ENCODE measurements at regions not wholly inside any gene's neighbourhood (a gene's known extent, or its start where the extent isn't known, plus 50 kb on each side); places are given as distances from the start of the nearest gene placed in this dataset.

- H3K27me3 Mint-ChIP-seq (ENCODE audit: insufficient read depth, low read depth, poor library complexity), result no peaks in the 10 kb centered on the region
- ATAC-seq (no peak), DNase-seq (ENCODE audit: low spot score) (no peak)
- peaks cover 4% of the 10 kb centered on the region; the same call in 1 of the 3 replicates for H3K9me3 Mint-ChIP-seq
- H2AFZ ChIP-seq, result no peak overlapping the region
- H3K27ac ChIP-seq (ENCODE audit: low read depth), result no peak overlapping the region
- H3K9me2 ChIP-seq (ENCODE audit: insufficient read depth), result no peaks in the 10 kb centered on the region
- no peaks in the 10 kb centered on the region for H3K79me2 ChIP-seq (replicated peaks; ENCODE audit: insufficient read depth)
- H3K4me3 ChIP-seq, result no peak overlapping the region
- no peak overlapping the region for H3K27ac Mint-ChIP-seq
- no peak overlapping the region for H3K4me3 Mint-ChIP-seq
- TF ChIP-seq EZH2 (IDR thresholded peaks at IDR 0.05; ENCODE audit: low read depth, unreplicated experiment) (no peak), EZH2phosphoT487 (IDR thresholded peaks at IDR 0.05; ENCODE audit: unreplicated experiment) (no peak), ZNF114 (CRISPR knock-in tag; IDR thresholded peaks at IDR 0.05) (no peak), CREB1 (CRISPR knock-in tag; IDR thresholded peaks at IDR 0.05; ENCODE audit: low read depth) (no peak), POLR2AphosphoS5 (IDR thresholded peaks at IDR 0.05; ENCODE audit: low read depth) (no peak), ZNF462 (CRISPR knock-in tag; IDR thresholded peaks at IDR 0.05) (no peak), REST (IDR thresholded peaks at IDR 0.05; ENCODE audit: unreplicated experiment) (no peak), STAT1 (IDR thresholded peaks at IDR 0.05; ENCODE audit: unreplicated experiment) (no peak), JUNB (IDR thresholded peaks at IDR 0.05; ENCODE audit: unreplicated experiment) (no peak), ZNF331 (CRISPR knock-in tag; IDR thresholded peaks at IDR 0.05; ENCODE audit: low read depth) (no peak), NANOG (IDR thresholded peaks at IDR 0.05; ENCODE audit: borderline replicate concordance) (no peak)
- TF ChIP-seq, protein P1, sequence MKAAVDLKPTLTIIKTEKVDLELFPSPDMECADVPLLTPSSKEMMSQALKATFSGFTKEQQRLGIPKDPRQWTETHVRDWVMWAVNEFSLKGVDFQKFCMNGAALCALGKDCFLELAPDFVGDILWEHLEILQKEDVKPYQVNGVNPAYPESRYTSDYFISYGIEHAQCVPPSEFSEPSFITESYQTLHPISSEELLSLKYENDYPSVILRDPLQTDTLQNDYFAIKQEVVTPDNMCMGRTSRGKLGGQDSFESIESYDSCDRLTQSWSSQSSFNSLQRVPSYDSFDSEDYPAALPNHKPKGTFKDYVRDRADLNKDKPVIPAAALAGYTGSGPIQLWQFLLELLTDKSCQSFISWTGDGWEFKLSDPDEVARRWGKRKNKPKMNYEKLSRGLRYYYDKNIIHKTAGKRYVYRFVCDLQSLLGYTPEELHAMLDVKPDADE (IDR thresholded peaks at IDR 0.05), result no peak
- TF ChIP-seq, protein P2, sequence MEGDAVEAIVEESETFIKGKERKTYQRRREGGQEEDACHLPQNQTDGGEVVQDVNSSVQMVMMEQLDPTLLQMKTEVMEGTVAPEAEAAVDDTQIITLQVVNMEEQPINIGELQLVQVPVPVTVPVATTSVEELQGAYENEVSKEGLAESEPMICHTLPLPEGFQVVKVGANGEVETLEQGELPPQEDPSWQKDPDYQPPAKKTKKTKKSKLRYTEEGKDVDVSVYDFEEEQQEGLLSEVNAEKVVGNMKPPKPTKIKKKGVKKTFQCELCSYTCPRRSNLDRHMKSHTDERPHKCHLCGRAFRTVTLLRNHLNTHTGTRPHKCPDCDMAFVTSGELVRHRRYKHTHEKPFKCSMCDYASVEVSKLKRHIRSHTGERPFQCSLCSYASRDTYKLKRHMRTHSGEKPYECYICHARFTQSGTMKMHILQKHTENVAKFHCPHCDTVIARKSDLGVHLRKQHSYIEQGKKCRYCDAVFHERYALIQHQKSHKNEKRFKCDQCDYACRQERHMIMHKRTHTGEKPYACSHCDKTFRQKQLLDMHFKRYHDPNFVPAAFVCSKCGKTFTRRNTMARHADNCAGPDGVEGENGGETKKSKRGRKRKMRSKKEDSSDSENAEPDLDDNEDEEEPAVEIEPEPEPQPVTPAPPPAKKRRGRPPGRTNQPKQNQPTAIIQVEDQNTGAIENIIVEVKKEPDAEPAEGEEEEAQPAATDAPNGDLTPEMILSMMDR (conservative IDR thresholded peaks at IDR 0.05; ENCODE audit: low read depth in 2 of 2), result no peak
- no peaks in the 10 kb centered on the region for H3F3A ChIP-seq (replicated peaks; ENCODE audit: low read depth)
- no peaks in the 10 kb centered on the region for H4K20me1 ChIP-seq (replicated peaks; ENCODE audit: insufficient read depth)
- H3K4me1 Mint-ChIP-seq, result peaks cover 11% of the 10 kb centered on the region; the same call in 2 of the 3 replicates
- H3K36me3 ChIP-seq (ENCODE audit: insufficient read depth), result no peaks in the 10 kb centered on the region
- no peaks in the 10 kb centered on the region for H3K27me3 ChIP-seq (ENCODE audit: insufficient read depth)
- H3K36me3 Mint-ChIP-seq (ENCODE audit: low read depth), result no peaks in the 10 kb centered on the region; the same call in 2 of the 3 replicates
- no peaks in the 10 kb centered on the region for H3K4me1 ChIP-seq (ENCODE audit: insufficient read depth)
- no peak overlapping the region for H3K4me2 ChIP-seq
Measured at GRCh38 chr7:47215640-47216039, 366.3 kb downstream of the TNS3 start.
